NCI-H2171 treated with DMSO at 0.1 percent for 48 hours (cell line): ENCODE measurements at regions not wholly inside any gene's neighbourhood (a gene's known extent, or its start where the extent isn't known, plus 50 kb on each side); places are given as distances from the start of the nearest gene placed in this dataset.
"Not testable (repeated sequence)": the region's sequence is repeated elsewhere in the genome, so short reads cannot be mapped to it uniquely, and the experiment has no call there.

Source experiments
- DNase-seq: peaks from one replicate; lab custom pipeline; 2025; lab: John Stamatoyannopoulos, UW

DNA sequence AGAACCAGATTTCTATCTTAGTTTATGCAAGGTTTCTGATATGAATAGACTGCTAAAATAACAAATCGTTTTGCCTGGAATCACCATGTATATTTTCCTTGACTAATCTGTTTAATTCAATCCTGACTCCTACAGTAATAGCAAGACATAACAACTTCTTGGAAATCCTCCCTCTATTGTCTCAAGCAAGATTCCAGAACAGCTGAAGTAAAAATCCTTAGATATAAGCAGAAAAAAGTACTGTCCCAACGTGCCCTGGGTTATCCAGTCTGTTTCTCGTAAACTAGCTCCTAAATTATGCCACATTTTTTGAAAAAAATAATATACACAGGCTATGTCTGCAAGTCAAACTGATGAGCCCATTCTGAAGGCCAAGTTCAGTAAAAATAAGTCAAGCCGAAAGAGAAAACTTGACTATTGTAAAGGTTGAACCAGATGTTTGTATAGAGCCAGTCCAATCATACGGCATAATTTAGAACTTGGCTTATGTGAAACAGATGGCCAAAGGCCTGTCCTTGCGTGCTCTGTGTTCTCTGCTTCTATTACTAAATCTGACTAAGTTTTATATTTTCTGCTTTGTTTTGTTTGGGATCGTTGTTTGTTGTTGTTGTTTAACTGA lies 341.6 kb upstream of the NRSN1 start:
- DNase-seq, result peak; percentile 76

DNA sequence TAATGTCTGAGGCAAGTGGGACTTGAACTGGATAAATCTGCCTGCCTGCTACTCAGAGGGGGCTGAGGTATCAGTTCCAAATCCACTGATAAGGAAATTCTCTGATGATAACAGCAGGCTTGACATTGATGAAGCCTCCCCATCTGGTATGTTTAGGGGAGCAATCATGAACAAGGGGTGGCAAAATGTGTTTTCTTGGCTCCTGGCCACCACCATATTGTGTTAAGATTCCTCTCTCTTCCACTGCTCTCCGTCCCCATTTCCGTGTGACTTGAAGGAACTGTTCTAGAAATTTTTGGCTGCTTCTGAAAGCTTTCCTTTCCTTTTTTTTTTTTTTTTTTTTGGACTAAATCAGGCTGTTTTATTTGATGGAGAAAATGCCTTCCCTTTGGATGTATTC lies 335.3 kb upstream of the NRSN1 start:
- peak; percentile 73 for DNase-seq

DNA sequence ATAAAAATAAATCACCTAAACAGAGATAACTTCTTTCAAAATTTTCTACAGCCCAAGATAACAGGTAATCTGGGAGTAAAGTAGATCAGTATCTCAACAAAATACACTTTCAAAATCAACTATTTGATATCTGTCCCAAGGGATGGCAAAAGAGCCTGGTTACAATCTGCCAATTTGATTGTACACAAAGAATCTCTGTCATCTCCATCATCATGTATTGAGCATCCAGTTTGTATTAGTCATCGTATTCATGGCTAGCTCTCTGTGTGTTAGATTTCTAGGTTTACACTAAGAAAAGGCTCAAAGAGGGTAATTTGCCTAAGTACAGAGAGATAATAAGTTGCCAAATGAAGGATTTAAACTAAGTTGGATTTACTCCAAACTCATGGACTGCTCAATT lies 329.0 kb upstream of the NRSN1 start:
- peak; percentile 24 for DNase-seq

DNA sequence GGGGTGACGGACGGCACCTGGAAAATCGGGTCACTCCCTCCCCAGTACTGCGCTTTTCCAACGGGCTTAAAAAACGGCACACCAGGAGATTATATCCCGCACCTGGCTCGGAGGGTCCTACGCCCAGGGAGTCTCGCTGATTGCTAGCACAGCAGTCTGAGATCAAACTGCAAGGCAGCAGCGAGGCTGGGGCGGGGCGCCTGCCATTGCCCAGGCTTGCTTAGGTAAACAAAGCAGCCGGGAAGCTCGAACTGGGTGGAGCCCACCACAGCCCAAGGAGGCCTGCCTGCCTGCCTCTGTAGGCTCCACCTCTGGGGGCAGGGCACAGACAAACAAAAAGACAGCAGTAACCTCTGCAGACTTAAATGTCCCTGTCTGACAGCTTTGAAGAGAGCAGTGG lies 321.7 kb upstream of the NRSN1 start:
- DNase-seq, result not testable (repeated sequence)

DNA sequence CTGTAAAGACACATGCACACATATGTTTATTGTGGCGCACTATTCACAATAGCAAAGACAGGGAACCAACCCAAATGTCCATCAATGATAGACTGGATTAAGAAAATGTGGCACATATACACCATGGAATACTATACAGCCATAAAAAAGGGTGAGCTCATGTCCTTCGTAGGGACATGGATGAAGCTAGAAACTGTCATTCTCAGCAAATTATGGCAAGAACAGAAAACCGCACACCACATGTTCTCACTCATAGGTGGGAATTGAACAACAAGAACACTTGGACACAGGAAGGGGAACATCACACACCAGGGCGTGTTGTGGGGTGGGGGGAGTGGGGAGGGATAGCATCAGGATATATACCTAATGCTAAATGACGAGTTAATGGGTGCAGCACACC lies 304.9 kb upstream of the NRSN1 start:
- not testable (repeated sequence) for DNase-seq

DNA sequence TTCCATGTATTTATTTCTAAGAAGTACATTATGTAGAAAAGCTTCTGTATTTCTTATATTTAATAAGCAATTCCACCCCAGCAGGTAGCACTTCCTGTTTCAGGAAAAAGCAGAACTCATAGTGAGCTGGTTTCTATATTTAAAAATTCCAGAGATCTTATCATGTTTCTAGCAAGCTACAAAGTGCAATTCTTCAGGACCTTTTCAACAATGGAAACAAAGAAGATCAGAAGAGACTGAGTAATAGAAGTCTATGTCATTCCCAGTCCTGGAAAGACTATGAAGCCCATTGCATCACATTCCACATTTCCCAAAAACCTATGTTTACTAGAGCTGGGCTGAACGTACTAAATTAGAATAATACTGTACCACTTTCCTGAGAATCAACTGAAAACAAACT lies 302.6 kb upstream of the NRSN1 start:
- DNase-seq, result no peak

DNA sequence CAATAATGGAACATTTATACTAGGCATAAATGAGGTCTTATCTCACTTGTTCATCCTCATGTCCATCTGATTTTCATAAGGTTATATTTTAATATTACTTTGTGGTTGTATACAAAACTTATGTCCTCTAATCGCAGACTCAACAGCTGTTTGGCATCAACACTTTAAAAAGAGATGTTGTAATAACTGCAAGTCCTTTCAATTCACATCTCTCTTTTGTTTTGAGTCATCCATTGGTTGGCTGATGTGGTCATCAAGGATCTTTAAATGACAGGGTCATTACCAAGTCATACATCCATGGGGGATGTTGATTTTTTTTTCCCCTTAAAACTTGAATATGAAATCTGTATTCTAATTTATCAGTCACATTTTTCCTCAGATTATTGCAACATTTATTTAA lies 299.4 kb upstream of the NRSN1 start:
- no peak for DNase-seq

DNA sequence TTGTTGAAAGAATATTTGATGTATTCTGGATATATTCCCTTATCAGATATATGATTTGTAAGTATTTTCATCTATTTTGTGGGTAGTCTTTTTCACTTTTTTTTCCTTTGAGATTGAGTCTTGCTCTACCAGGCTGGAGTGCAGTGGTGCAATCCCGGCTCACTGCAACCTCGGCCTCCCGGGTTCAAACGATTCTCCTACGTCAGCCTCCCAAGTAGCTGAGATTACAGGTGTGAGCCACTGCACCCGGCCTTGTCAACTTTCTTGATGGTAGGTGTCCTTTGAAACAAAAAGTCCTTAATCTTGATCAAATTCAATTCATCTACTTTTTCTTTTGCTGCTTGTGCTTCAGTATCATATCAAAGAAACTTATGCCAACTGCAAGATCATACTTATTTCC lies 297.2 kb upstream of the NRSN1 start:
- DNase-seq, result no peak

DNA sequence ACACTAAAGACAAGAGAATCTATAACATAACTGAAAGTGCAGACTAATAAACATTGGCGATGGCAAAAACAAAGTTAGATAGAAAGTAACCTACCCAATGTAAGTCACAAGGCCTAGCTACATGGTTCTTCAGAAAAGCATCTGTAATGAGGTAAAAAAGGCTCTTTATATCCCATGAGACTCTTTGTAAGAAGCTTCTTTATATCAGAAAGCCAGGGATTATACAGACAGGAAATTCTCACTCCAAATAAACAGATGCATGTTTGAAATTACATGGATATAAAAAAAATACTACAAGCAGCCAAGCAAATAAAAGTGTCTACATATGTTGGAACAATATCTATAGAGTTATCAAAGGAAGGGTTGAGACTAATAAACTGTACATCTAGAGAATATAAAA lies 284.9 kb upstream of the NRSN1 start:
- no peak for DNase-seq

DNA sequence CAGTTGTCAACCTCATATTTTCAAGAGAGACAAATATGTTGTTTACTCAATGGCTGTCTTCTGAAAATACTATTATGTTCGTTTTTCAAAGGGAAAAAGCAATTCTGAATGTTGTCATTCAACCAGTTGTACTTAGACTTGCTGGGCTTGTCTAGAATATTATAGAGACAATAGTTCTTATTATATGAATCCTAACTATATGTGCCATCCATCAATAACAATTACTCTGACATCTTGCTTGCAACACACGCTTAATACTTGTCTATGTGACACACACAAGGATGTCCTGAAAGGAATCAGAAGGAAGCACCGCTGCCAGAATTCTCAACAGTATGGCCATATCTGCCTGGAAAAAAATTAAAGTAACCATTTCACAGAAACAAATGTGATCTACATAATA lies 283.3 kb upstream of the NRSN1 start:
- DNase-seq, result no peak

DNA sequence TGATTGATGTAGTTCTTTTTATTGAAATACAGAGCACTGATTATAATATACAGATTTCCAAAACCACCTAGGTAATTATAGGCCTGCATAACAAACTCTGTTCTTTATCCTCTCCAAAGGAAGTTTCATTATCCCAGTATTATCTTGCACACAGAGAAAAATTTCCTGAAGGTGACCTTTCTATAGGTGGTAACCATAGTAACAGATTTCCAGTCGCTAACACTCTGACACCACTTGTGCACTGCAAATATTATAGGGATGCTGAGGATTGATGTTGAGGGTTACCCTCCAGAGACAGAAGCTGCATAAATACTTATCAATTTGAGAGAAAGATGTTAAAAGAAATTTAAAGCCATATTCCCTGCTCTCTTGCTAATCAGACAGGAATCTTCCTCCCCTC lies 274.5 kb upstream of the NRSN1 start:
- DNase-seq, result no peak

DNA sequence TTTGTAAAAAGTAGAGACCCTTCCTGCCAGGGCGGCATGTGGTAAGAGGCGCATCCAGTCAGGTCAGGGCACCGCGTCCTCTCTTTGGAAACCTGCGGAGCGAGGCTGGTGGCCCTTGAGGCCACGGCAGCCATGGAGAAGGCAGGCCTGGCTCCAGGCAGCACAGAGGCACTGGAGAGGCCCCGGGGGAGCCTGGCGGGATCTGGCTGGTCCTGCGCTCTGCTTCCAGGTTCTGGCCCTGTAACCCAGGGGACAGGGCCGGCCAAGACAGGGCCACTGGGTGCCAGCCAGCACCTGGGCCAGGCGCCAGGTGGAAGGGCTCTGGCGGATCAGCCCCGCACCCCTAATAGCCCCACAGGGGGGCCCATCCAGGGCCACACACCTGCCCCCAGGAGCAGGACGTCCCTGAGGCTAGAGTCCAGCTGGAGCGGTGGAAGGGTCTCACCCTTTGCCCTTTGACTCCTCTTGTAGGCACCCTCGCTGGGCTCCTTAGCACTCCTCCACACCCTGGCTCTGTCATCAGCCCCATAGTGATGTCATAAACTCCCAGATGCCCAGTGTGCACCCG lies 272.4 kb upstream of the NRSN1 start:
- not testable (repeated sequence) for DNase-seq

DNA sequence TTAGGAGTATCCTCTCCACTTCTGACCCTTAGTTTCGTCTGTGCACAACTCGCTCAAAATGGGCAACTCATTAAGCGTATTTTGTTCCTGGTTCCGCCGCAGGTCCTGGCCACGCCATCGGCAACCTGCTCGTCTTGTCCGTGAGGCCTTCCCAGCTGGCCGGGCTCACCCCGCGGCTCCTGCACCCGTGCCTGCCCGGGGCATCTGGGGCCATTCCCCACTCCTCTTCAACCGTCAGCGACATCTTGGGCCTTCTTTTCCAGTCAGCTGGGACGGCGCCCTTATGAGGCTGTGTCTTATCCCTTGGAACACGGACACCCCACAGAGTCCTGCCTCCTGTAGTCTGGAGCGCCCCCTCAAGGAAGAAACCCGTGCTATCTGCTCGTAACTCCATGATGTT lies 271.9 kb upstream of the NRSN1 start:
- not testable (repeated sequence) for DNase-seq

DNA sequence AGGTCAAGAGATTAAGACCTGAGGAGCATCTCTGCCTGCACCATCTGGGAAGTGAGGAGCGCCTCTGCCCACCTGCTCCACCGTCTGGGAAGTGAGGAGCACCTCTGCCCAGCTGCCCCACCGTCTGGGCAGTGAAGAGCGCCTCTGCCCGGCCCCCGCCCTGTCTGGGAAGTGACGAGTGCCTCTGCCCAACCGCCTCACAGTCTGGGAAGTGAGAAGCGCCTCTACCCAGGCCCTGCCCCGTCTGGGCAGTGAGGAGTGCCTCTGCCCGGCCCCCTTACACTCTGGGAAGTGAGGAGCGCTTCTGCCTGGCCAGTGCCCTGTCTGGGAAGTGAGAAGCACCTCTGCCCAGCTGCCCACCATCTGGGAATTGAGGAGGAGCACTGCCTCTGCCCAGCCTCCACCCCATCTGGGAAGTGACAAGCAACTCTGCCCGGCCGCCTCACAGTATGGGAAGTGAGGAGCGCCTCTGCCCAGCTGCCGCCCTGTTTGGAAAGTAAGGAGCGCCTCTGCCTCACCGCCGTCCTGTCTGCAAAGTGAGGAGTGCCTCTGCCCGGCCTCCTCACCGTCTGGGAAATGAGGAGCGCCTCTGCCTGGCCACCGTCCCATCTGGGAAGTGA lies 270.4 kb upstream of the NRSN1 start:
- no peak for DNase-seq

DNA sequence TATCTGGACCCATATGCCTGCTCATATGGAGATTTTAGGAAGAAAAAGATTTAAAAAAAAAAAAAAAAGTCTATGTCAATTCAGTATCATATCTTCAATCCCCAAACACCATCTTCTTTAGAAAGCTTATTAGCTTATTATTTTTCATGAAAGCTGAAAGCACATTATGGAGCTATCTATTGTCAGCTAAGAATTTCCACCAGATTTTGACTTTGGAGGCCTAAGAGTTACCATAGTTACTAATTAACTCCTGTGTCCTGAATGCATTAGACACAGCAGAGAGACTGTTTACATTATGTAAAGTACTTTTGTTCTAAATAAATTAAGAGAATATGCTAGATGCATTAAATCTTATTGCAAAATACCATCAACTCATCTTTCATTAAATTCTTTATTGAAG lies 255.5 kb upstream of the NRSN1 start:
- DNase-seq, result no peak

DNA sequence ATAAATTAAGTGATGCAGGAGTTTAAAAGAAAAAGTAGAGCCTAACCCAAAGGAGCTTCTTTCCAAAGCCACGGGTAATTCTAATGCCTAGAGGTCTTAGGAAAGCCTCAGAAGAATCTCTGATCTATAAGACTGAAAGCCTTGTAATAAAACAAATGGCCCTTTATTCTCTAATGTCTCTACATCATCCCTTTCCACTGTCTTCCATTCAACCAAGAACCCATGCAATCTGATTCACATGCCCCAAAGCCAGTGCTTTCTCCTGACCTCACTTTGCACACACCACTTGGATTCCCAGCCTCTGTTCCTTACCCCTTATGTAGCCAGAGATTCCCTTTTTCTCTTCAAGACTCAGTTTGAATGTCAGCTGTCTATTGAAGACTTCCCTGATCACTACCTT lies 252.9 kb upstream of the NRSN1 start:
- no peak for DNase-seq

DNA sequence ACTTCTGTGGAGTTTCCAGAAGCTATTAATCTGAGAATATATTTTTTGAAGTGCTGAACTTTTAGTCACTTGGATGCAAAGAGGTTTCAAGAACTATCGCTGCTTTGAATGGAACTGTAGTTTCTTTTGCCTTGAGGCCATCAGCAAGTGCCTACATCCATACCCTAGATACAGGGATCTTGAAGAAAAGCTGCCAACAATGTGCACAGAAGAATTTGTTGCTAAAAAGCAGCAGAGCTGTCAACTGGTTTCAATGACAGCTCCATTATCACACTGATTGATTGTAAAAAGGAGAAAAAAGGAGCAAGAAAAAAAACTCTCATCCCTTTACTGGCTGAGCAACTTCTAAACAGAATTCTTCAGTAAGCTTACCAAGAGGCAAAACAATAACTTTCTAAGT lies 251.0 kb upstream of the NRSN1 start:
- DNase-seq, result no peak

DNA sequence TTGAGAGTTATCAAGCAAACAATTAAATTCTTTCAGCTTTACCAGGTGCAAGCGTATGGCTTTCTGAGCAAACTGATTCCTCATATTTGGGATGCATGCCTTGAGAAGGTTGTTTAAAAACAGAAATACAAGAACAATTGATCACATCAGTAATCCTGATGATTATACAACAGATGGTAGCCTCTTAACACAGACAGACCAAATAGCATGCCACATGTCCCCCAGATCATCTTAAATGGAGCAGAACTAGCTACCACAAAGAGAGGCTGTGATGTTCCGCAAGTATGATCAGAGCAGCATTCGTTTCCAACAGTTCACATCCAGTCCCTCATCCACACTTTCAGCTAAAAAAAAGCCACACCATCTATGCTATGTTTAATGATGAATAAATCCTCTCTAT lies 246.2 kb upstream of the NRSN1 start:
- DNase-seq, result peak; percentile 88

DNA sequence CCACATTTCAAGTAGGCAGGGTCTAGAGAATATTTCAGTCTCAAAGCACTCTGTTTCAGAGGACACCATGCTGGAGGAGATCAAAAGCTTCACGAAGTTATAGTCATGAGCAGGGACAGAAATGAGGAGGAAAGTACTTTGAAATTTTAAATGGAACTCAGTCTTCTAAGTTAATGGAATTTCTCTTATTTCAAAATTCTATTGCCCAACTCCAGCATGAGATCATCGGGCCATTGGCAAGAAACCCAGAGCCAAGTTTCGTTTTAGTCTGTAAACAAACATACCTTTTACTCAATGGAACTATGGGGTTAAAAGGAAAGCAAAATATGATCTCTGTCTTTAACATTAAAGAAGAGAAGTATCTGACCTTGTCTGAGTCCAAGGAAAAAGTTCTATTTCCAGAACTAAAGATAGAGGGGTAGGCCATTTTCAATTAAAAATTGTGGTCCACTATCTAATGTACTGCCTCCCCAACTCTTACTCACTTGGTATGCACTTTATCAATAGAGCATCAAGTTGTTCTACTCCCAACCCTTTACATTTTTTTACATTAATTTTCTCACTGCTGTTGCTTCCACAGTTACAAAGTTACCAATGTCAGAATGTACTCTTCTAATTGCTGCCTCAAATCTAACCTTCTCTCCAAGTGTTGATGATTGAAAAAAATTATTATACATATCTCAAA lies 235.3 kb upstream of the NRSN1 start:
- no peak for DNase-seq

DNA sequence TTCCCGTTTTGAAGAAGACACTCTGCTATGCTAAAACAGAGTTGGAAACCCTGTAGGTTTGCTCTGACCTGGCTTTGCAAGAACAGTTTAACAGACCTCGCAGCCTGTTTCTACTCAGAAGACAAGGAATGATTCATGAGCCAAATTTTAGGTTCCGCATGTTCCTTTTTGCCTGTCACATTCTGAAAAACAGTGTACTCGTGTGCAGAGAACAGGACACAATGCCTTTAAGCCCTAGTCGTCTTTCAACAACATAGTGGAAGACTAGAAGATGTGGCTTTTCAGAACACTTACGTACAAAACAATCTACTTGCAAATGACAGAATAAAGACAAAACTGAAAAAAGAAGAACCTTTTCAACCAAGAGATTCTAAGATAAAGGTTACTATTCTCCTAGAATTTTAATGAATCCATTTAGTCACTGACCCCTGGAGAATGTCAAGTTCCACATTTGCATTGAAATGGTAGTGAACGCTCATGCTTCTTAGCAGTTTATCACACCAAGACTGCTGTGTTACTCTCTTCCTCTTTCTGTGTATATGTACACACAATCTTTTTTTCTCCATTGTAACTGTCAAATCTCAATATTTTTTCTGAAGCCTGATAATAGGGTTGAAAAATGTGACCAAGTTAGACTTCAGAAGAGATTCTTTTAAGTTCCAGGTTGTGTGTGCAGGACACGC lies 220.7 kb upstream of the NRSN1 start:
- no peak for DNase-seq

DNA sequence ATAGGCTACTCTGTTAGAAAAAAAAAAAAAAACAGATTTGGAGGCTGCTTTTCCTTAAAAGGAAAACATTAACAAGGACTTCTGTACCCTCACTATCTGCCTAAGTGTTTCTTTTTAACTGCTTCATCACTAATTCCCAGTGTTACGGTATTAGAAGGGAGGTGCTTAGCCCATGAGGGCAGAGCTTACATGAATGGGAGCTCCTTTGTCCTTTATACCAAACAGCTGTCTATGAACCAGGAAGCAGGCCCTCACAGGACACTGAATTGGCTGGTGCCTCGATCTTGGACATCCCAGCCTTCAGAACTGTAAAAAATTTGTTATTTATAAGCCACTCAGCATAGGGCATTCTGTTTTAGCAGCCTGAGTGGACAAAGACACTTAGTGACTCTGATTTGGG lies 215.6 kb upstream of the NRSN1 start:
- DNase-seq, result no peak

DNA sequence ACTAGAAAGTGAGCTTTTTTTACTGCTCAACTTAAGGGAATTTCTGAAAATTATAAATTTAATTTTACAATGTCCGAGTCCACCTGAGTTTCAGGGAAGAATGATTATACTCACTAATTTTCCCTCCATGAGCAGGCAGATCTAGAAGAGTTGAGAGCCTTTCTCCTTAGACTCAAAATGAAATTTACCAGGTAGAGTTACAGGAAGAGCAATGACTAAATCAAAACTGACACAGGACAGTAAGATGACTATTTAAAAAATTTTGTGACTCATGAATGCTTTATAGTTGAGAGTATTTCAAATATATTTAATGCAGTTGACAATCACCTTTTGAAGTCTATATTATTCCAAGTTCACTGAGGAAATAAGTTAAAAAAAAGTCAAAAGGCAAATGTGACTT lies 198.1 kb upstream of the NRSN1 start:
- no peak for DNase-seq

DNA sequence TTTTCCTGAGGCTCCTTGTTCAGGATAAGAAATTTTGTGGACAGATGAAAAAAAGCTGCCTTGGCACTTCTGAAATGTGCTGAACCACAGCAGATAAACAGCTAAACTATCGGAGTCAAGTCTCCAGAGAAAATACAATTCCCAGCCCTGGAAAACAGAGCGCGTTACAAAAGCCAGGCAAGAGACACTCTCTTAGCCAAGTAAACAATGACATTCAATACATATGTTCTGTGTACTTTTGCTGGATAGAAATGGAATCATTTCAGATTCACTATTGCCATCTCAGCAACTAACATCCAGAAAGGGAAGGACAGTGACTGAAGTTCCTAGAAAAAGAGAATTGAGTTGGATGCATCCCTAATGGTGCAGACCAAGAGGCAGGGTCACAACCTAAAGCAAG lies 196.8 kb upstream of the NRSN1 start:
- DNase-seq, result peak; percentile 36
